ENCODE measurements at regions not wholly inside any gene's neighbourhood (a gene's known extent, or its start where the extent isn't known, plus 50 kb on each side); places are given as distances from the start of the nearest gene placed in this dataset.

DNA sequence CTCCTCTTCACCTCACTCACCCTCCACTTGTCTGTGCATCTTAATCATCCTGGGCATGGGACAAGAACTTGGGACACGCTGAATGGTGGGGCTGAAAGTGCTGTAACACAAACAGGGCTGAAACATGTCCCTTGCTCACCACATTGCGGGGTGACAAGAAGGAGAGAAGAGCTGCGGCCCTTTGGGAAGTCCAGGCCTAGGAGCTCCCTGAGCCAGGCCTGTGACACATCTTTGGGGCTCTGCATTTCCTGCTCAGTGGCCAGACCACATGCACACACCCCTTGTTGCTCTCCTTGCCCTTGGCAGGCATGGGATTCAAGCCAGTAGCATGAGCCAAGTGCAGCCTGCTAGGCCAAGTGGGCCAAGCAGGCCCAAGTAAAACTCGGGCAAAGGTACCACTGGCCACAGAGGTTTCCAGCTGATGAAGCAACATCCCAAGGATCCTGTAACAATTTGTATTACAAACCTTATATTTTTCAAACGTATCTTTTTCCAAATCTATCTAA, 1384.3 kb upstream of the PCDH20 start:
- intact Hi-C loops (cut with DNase I), result no loop called here
- Histone ChIP-seq H3K4me3 (ENCODE audit: low read length in 2 of 2) (no peak overlapping the region), H3K36me3 (ENCODE audit: control insufficient read depth in 1 of 2, insufficient read depth in 2 of 2, low read length in 1 of 2) (no peaks in the 10 kb centered on the region), H3K27ac (ENCODE audit: low read depth in 1 of 2, low read length in 2 of 2) (no peak overlapping the region), H3K9me3 (ENCODE audit: control insufficient read depth, low read length) (no peaks in the 10 kb centered on the region), H3K4me1 (ENCODE audit: control insufficient read depth in 1 of 2, insufficient read depth in 2 of 2, low read length in 2 of 2) (no peaks in the 10 kb centered on the region), H3K27me3 (ENCODE audit: control insufficient read depth in 1 of 2, insufficient read depth in 2 of 2, low read length in 1 of 2) (no peaks in the 10 kb centered on the region)
- no peak for DNase-seq
- WGBS, 2 donors, result 74 to 75% methylated on average over 5 of the region's 5 CpGs
- no peak for ATAC-seq (ENCODE audit: low FRiP score)

DNA sequence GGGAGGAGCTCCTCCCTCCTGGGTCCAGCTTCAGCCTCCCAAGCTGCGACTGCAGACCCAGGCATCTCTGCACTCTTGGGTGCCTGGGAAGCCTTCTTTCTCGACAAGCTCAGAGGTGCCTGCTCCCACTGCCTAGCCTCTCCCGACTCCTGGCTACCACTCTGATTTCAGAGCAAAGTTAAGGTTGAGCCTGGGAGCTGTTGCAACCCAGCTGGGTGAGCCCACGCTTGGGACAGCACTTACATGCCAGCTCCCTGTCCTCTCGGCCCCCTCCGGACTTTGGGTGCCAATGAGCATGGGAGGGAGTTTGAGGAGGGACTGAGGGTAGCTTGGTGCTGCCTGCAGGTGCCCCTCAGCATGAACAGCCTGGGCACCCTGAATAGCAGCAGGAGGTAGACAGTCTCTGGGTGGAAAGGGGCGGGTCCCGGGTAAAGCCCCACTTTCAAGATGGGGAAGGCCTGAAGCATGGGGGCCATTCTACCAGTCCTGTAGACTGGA, 1383.4 kb upstream of the PCDH20 start:
- no peak for ATAC-seq (ENCODE audit: low FRiP score)
- no peak for DNase-seq
- Histone ChIP-seq H3K36me3 (ENCODE audit: control insufficient read depth in 1 of 2, insufficient read depth in 2 of 2, low read length in 1 of 2) (no peaks in the 10 kb centered on the region), H3K27me3 (ENCODE audit: control insufficient read depth in 1 of 2, insufficient read depth in 2 of 2, low read length in 1 of 2) (no peaks in the 10 kb centered on the region), H3K9me3 (ENCODE audit: control insufficient read depth, low read length) (no peaks in the 10 kb centered on the region), H3K4me1 (ENCODE audit: control insufficient read depth in 1 of 2, insufficient read depth in 2 of 2, low read length in 2 of 2) (no peaks in the 10 kb centered on the region), H3K4me3 (ENCODE audit: low read length in 2 of 2) (no peak overlapping the region), H3K27ac (ENCODE audit: low read depth in 1 of 2, low read length in 2 of 2) (no peak overlapping the region)
- 83 to 85% methylated on average over 8 of the region's 8 CpGs for WGBS, 2 donors
- intact Hi-C loops (cut with DNase I), result no loop called here

DNA sequence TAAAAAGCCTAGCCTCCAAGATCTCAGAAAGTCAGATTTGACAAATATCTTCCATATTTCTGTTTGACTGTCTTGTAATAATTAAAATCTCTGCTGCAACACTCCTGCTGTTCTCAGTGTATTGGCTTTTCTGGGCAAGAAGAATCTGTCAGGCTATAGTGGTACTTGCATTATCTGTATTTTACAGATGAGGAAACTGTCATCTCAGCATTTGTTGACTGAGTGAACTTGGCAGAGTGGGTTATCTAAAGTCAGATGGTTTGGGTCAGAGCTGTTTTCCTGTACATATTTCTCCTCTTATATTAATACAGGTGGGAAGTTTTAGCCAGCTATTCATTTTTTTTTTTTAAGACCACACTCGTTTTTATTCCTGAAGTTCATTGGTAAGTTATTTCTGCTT, 1378.2 kb upstream of the PCDH20 start:
- ATAC-seq (ENCODE audit: low FRiP score) (no peak), DNase-seq (no peak)
- intact Hi-C loops (cut with DNase I), result no loop called here
- 36 to 50% methylated on average over 1 of the region's 1 CpG for WGBS, 2 donors
- Histone ChIP-seq H3K27me3 (ENCODE audit: control insufficient read depth in 1 of 2, insufficient read depth in 2 of 2, low read length in 1 of 2) (no peaks in the 10 kb centered on the region), H3K36me3 (ENCODE audit: control insufficient read depth in 1 of 2, insufficient read depth in 2 of 2, low read length in 1 of 2) (no peaks in the 10 kb centered on the region), H3K9me3 (ENCODE audit: control insufficient read depth, low read length) (no peaks in the 10 kb centered on the region), H3K27ac (ENCODE audit: low read depth in 1 of 2, low read length in 2 of 2) (no peak overlapping the region), H3K4me3 (ENCODE audit: low read length in 2 of 2) (no peak overlapping the region), H3K4me1 (ENCODE audit: control insufficient read depth in 1 of 2, insufficient read depth in 2 of 2, low read length in 2 of 2) (no peaks in the 10 kb centered on the region)

DNA sequence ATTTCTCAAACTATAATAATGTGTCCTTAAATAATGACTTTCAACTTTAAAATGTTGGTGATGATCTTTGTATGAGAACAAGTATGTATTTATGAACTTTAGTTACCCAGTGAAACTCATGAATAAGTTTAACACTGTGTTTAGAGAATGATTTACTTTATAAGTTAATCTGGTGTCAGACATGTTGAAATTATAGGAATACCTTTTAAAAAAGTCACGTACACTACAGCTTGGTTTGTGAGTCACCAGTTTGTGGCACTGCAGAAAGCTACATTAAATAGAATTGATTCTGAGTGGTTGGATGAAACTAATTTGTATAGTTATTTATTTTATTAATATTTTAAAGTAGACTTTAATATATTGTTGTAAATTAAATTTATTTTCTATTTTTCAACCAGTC, 1366.2 kb upstream of the PCDH20 start:
- no peak overlapping the region for H3K27ac ChIP-seq (ENCODE audit: low read depth in 1 of 2, low read length in 2 of 2)
- H3K36me3 ChIP-seq (ENCODE audit: control insufficient read depth in 1 of 2, insufficient read depth in 2 of 2, low read length in 1 of 2), result no peaks in the 10 kb centered on the region
- H3K4me3 ChIP-seq (ENCODE audit: low read length in 2 of 2), result no peak overlapping the region
- no peaks in the 10 kb centered on the region for H3K4me1 ChIP-seq (ENCODE audit: control insufficient read depth in 1 of 2, insufficient read depth in 2 of 2, low read length in 2 of 2)
- H3K9me3 ChIP-seq (ENCODE audit: control insufficient read depth, low read length), result no peaks in the 10 kb centered on the region
- H3K27me3 ChIP-seq (ENCODE audit: control insufficient read depth in 1 of 2, insufficient read depth in 2 of 2, low read length in 1 of 2), result no peaks in the 10 kb centered on the region
- ATAC-seq (ENCODE audit: low FRiP score) (no peak), DNase-seq (no peak)
- intact Hi-C loops (cut with DNase I), result no loop called here
- WGBS, 2 donors, result 59 to 61% methylated on average over 1 of the region's 1 CpG

DNA sequence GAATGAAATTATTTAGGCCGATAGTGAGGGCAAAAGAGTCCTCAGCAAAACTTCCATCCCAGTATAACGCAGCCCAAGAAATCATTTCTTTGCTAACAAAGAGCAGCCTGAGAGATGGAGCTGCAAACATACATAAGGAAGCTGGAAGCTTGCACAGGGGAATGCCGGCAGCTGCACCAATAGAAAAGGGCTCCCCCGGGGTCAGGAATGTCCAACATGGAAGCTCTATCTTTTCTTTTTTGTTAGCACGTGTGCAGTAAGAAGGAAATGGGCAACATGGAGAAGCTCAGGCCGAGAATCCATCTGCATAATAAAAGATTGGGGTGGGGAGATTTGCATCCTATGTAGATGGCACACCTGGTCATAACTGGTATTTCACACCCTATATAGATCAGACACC, 1363.5 kb upstream of the PCDH20 start:
- intact Hi-C loops (cut with DNase I), result no loop called here

DNA sequence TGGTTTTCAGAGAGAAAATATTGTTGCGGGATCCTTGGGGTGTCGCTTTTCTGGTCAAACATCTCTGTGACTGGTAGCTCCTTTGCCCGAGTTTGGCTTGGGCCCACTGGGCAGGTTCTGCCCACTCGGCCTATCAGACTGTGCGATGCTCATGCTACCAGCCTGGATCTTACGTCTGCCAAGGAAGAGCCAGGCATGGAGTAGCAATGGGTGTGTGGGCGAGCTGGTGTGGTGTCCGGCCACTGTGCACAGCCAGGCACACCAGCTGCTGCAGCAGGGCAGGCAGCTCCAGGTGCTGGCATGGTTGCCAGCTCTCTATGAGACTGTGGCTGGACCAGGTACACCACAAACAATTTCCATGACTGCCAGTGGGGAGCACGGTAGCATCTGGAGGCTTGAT, 1351.8 kb upstream of the PCDH20 start:
- no peaks in the 10 kb centered on the region for H3K4me1 ChIP-seq (ENCODE audit: control insufficient read depth in 1 of 2, insufficient read depth in 2 of 2, low read length in 2 of 2)
- intact Hi-C loops (cut with DNase I), result no loop called here
- H3K27me3 ChIP-seq (ENCODE audit: control insufficient read depth in 1 of 2, insufficient read depth in 2 of 2, low read length in 1 of 2), result no peaks in the 10 kb centered on the region
- ATAC-seq (ENCODE audit: low FRiP score) (no peak), DNase-seq (no peak)
- no peak overlapping the region for H3K4me3 ChIP-seq (ENCODE audit: low read length in 2 of 2)
- no peak overlapping the region for H3K27ac ChIP-seq (ENCODE audit: low read depth in 1 of 2, low read length in 2 of 2)
- 84 to 85% methylated on average over 9 of the region's 9 CpGs for WGBS, 2 donors
- H3K9me3 ChIP-seq (ENCODE audit: control insufficient read depth, low read length), result no peaks in the 10 kb centered on the region
- H3K36me3 ChIP-seq (ENCODE audit: control insufficient read depth in 1 of 2, insufficient read depth in 2 of 2, low read length in 1 of 2), result no peaks in the 10 kb centered on the region

More for the DNA sequence above, 1363.5 kb upstream of the PCDH20 start:
- H3K4me1 ChIP-seq (ENCODE audit: control insufficient read depth in 1 of 2, insufficient read depth in 2 of 2, low read length in 2 of 2), result no peaks in the 10 kb centered on the region
- no peaks in the 10 kb centered on the region for H3K36me3 ChIP-seq (ENCODE audit: control insufficient read depth in 1 of 2, insufficient read depth in 2 of 2, low read length in 1 of 2)
- no peaks in the 10 kb centered on the region for H3K9me3 ChIP-seq (ENCODE audit: control insufficient read depth, low read length)
- no peak for ATAC-seq (ENCODE audit: low FRiP score)
- WGBS, 2 donors, result 76 to 81% methylated on average over 6 of the region's 6 CpGs
- DNase-seq, result no peak
- H3K27ac ChIP-seq (ENCODE audit: low read depth in 1 of 2, low read length in 2 of 2), result no peak overlapping the region
- H3K27me3 ChIP-seq (ENCODE audit: control insufficient read depth in 1 of 2, insufficient read depth in 2 of 2, low read length in 1 of 2), result no peaks in the 10 kb centered on the region
- no peak overlapping the region for H3K4me3 ChIP-seq (ENCODE audit: low read length in 2 of 2)

DNA sequence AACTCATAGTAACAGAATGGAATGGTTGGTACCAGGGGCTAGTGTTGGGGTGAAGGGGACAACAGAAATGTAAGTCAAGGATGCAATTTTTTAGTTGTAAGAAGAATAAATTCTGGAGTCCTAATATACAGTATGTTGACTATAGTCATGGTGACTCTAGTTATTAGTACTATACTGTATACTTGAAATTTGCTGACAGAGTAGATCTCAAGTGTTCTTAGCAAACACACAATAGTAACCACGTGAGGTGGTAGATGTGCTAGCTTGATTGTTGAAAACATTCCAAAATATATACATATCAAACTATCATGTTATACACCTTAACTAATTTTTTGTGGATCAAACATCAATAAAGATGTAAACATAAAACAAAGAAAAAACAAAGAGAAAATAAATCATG, 1345.1 kb upstream of the PCDH20 start:
- ATAC-seq (ENCODE audit: low FRiP score) (no peak), DNase-seq (no peak)
- H3K27ac ChIP-seq (ENCODE audit: low read depth in 1 of 2, low read length in 2 of 2), result no peak overlapping the region
- H3K9me3 ChIP-seq (ENCODE audit: control insufficient read depth, low read length), result no peaks in the 10 kb centered on the region
- no peaks in the 10 kb centered on the region for H3K36me3 ChIP-seq (ENCODE audit: control insufficient read depth in 1 of 2, insufficient read depth in 2 of 2, low read length in 1 of 2)
- 67% methylated on average over 1 of the region's 1 CpG for WGBS, 2 donors
- H3K4me1 ChIP-seq (ENCODE audit: control insufficient read depth in 1 of 2, insufficient read depth in 2 of 2, low read length in 2 of 2), result no peaks in the 10 kb centered on the region
- H3K4me3 ChIP-seq (ENCODE audit: low read length in 2 of 2), result no peak overlapping the region
- intact Hi-C loops (cut with DNase I), result no loop called here
- H3K27me3 ChIP-seq (ENCODE audit: control insufficient read depth in 1 of 2, insufficient read depth in 2 of 2, low read length in 1 of 2), result no peaks in the 10 kb centered on the region

DNA sequence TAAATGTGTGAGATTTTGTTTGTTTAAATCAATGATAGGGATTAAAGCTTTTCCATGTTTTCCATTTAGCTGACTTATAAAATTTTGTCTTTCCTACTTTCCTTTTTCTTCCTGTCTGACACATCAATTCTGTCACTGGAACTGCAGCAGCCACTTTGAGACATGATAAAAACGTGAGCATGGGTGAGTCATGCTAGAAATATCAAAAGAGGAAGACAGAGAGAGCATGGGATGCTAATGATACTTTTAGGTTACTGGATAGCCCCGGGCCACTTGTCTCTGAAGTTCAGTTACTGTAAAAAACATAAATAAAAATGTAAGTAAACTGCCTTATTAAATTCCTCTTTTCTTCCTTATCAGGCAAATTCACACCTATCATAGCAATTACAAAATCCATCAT, 1332.0 kb upstream of the PCDH20 start:
- no peak for DNase-seq
- intact Hi-C loops (cut with DNase I), result no loop called here
- H3K9me3 ChIP-seq (ENCODE audit: control insufficient read depth, low read length), result no peaks in the 10 kb centered on the region
- 22 to 28% methylated on average over 2 of the region's 2 CpGs for WGBS, 2 donors
- ATAC-seq (ENCODE audit: low FRiP score), result no peak
- H3K4me1 ChIP-seq (ENCODE audit: control insufficient read depth in 1 of 2, insufficient read depth in 2 of 2, low read length in 2 of 2), result no peaks in the 10 kb centered on the region
- no peaks in the 10 kb centered on the region for H3K36me3 ChIP-seq (ENCODE audit: control insufficient read depth in 1 of 2, insufficient read depth in 2 of 2, low read length in 1 of 2)
- H3K27me3 ChIP-seq (ENCODE audit: control insufficient read depth in 1 of 2, insufficient read depth in 2 of 2, low read length in 1 of 2), result no peaks in the 10 kb centered on the region
- no peak overlapping the region for H3K4me3 ChIP-seq (ENCODE audit: low read length in 2 of 2)
- H3K27ac ChIP-seq (ENCODE audit: low read depth in 1 of 2, low read length in 2 of 2), result no peak overlapping the region

DNA sequence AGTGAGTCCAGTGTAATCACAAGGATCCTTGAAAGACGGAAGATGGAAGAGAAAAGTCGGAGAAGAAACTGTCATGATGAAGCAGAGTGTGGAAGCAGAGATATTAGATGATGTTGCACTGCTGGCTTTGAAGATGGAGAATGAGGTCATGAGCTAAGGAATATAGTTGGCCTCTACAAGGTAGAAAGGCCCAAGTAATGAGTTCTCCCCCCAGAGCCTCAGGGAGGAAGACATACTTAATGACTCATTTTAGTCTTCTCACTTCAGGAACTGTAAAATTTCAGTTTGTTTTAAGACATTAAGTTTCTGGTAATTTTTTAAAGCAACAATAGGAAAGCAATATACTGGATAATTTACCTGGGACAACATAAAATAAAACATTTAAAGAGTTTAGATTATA, 1331.5 kb upstream of the PCDH20 start:
- H3K36me3 ChIP-seq (ENCODE audit: control insufficient read depth in 1 of 2, insufficient read depth in 2 of 2, low read length in 1 of 2), result no peaks in the 10 kb centered on the region
- no peaks in the 10 kb centered on the region for H3K9me3 ChIP-seq (ENCODE audit: control insufficient read depth, low read length)
- whole genome bisulfite sequencing, 2 donors, result 93% methylated on average over 2 of the region's 2 CpGs
- DNase-seq (no peak), ATAC-seq (ENCODE audit: low FRiP score) (no peak)
- no peak overlapping the region for H3K4me3 ChIP-seq (ENCODE audit: low read length in 2 of 2)
- no peaks in the 10 kb centered on the region for H3K4me1 ChIP-seq (ENCODE audit: control insufficient read depth in 1 of 2, insufficient read depth in 2 of 2, low read length in 2 of 2)
- intact Hi-C loops (cut with DNase I), result no loop called here
- H3K27me3 ChIP-seq (ENCODE audit: control insufficient read depth in 1 of 2, insufficient read depth in 2 of 2, low read length in 1 of 2), result no peaks in the 10 kb centered on the region
- H3K27ac ChIP-seq (ENCODE audit: low read depth in 1 of 2, low read length in 2 of 2), result no peak overlapping the region
